Fibroblast of lung (primary cell): ENCODE measurements at regions not wholly inside any gene's neighbourhood (a gene's known extent, or its start where the extent isn't known, plus 50 kb on each side); places are given as distances from the start of the nearest gene placed in this dataset.

Experiments
- EZH2 ChIP-seq: IDR thresholded peaks from 2 replicates; pipeline ENCODE4 v1.5.1; 2012; ENCODE audit warnings: low read length, control low read depth, mild to moderate bottlenecking; ENCODE audit errors: missing control alignments
- TF ChIP-seq, protein P1 (sequence below), 2 donors: IDR thresholded peaks in 1 of 2; conservative IDR thresholded peaks in 1 of 2; 1 replicate in 1 of 2; 2 replicates in 1 of 2; pipeline ENCODE4 v1.5.1; 2011 to 2012; ENCODE audit warnings: low read length in 2 of 2, control low read depth in 1 of 2, inconsistent platforms in 1 of 2, low read depth in 1 of 2, mild to moderate bottlenecking in 1 of 2

DNA sequence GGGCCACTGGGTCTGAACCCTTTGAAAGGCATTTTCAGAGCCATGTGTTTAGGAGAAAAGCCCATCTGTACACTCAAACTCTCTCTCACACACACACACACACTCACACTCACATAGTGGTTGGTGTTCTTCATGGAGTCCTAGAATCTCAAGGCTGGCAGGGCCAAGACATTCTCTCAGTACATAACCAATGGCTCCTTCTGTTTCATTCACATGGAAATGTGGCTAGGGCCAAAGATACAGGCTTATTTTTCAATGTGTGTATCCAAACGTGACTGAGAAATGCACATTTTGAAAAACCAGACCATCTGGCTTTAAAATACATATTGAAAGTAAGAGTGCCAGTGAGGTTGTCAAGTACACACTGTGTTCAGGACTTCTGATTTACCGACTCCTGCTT, 59.0 kb upstream of the SALL1 start:
- TF ChIP-seq, protein P1, sequence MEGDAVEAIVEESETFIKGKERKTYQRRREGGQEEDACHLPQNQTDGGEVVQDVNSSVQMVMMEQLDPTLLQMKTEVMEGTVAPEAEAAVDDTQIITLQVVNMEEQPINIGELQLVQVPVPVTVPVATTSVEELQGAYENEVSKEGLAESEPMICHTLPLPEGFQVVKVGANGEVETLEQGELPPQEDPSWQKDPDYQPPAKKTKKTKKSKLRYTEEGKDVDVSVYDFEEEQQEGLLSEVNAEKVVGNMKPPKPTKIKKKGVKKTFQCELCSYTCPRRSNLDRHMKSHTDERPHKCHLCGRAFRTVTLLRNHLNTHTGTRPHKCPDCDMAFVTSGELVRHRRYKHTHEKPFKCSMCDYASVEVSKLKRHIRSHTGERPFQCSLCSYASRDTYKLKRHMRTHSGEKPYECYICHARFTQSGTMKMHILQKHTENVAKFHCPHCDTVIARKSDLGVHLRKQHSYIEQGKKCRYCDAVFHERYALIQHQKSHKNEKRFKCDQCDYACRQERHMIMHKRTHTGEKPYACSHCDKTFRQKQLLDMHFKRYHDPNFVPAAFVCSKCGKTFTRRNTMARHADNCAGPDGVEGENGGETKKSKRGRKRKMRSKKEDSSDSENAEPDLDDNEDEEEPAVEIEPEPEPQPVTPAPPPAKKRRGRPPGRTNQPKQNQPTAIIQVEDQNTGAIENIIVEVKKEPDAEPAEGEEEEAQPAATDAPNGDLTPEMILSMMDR (conservative IDR thresholded peaks at IDR 0.05 in 1 of 2, IDR thresholded peaks at IDR 0.05 in 1 of 2; ENCODE audit: low read depth in 1 of 2, low read length in 2 of 2), result no peak
- no peak for TF ChIP-seq EZH2
